ENCODE measurements at regions not wholly inside any gene's neighbourhood (a gene's known extent, or its start where the extent isn't known, plus 50 kb on each side); places are given as distances from the start of the nearest gene placed in this dataset.
"Not testable (repeated sequence)": the region's sequence is repeated elsewhere in the genome, so short reads cannot be mapped to it uniquely, and the experiment has no call there.

- no peak for DNase-seq
Observed at GRCh38 chr6:56799989-56800388, 154.9 kb upstream of the BEND6 start.

- DNase-seq: no peak
Observed at GRCh38 chr6:56798163-56798562, 155.5 kb upstream of the DST start.

- DNase-seq: no peak
Observed at GRCh38 chr6:56796196-56796532, 153.5 kb upstream of the DST start.

- DNase-seq: no peak
Observed at GRCh38 chr6:56795466-56796195, 152.9 kb upstream of the DST start.

- DNase-seq: no peak
Observed at GRCh38 chr6:56794421-56794820, 151.7 kb upstream of the DST start.

GRCh38 chr6:56793938-56794337 lies 151.2 kb upstream of the DST start:
- no peak for DNase-seq

GRCh38 chr6:56790414-56790813 lies 147.7 kb upstream of the DST start:
- no peak for DNase-seq

- DNase-seq: no peak
Observed at GRCh38 chr6:56789879-56790278, 147.2 kb upstream of the DST start.

- no peak for DNase-seq
Observed at GRCh38 chr6:56789342-56789741, 146.7 kb upstream of the DST start.

GRCh38 chr6:56787209-56787608 lies 144.5 kb upstream of the DST start:
- DNase-seq: no peak

- DNase-seq: no peak
Observed at GRCh38 chr6:56786256-56786655, 143.6 kb upstream of the DST start.

- DNase-seq: not testable (repeated sequence)
Observed at GRCh38 chr6:56785536-56785935, 142.8 kb upstream of the DST start.

GRCh38 chr6:56780109-56780508 lies 137.4 kb upstream of the DST start:
- DNase-seq: not testable (repeated sequence)

GRCh38 chr6:56778503-56778902 lies 135.8 kb upstream of the DST start:
- DNase-seq: not testable (repeated sequence)

GRCh38 chr6:56775498-56776166 lies 132.9 kb upstream of the DST start:
- no peak for DNase-seq

- DNase-seq: no peak
Observed at GRCh38 chr6:56772737-56773184, 130.1 kb upstream of the DST start.

GRCh38 chr6:56771929-56772607 lies 129.4 kb upstream of the DST start:
- DNase-seq: no peak

GRCh38 chr6:56771189-56771588 lies 128.5 kb upstream of the DST start:
- DNase-seq: no peak

GRCh38 chr6:56770011-56770520 lies 127.4 kb upstream of the DST start:
- DNase-seq: no peak

- DNase-seq: no peak
Observed at GRCh38 chr6:56767892-56768531, 125.3 kb upstream of the DST start.

- DNase-seq: no peak
Observed at GRCh38 chr6:56767435-56767834, 124.7 kb upstream of the DST start.

- no peak for DNase-seq
Observed at GRCh38 chr6:56766806-56767178, 124.1 kb upstream of the DST start.

- DNase-seq: no peak
Observed at GRCh38 chr6:56766139-56766805, 123.6 kb upstream of the DST start.
